Left renal pelvis (tissue), 4 donors: ENCODE measurements at regions not wholly inside any gene's neighbourhood (a gene's known extent, or its start where the extent isn't known, plus 50 kb on each side); places are given as distances from the start of the nearest gene placed in this dataset.

Experiments
- DNase-seq, 4 donors: peaks; one replicate each; pipeline ENCODE4 v3.0.0-alpha.2; 2013; ENCODE audit warnings: low read depth in 4 of 4, low spot score in 3 of 4

- DNase-seq, result no peak
These were observed 622.5 kb downstream of the PTPRC start for GRCh38 chr1:199261328-199261727.

GRCh38 chr1:199264283-199264682 lies 625.4 kb downstream of the PTPRC start:
- no peak for DNase-seq

- DNase-seq, result no peak
These were observed 626.1 kb downstream of the PTPRC start for GRCh38 chr1:199264911-199265310.

- no peak for DNase-seq
These were observed 626.5 kb downstream of the PTPRC start for GRCh38 chr1:199265319-199265718.

DNA sequence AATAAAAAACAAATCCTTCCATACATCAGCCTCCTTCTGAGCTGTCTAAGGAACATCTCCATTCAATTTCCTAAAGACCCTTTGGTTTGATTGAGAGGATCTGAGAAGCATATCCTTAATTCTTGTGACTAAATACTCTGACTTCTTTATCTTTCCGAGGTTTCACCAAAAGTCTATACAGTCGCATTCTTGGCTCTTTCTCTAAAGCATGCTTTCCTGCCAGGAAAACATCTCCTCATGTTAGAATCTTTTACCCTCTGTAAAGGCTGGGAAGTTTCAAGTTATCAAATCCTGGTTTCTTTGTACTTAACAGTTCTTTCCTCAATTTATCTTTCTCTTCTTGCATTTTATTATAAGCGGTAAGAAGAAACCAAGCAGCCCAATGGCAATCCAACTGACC lies 630.4 kb downstream of the PTPRC start:
- DNase-seq, result no peak

DNA sequence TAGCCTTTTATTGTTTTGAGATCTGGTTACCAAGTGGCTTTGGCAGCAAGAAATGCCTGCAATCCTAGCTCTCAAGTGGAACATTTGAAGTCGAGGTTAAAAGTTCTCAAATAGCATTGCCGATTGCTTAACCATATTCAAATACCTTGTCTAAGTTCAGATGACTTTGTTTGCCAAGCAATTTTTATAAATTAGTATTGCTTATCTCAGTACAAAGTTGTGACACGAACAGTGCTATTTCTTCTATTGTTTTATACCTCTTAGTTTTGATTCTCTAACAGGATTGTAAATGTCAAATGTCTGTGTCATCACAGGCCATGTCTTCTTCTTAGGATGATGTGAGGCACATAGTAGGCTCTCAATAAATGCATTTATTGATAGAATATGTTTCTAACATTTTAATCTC lies 633.3 kb downstream of the PTPRC start:
- DNase-seq, result no peak

DNA sequence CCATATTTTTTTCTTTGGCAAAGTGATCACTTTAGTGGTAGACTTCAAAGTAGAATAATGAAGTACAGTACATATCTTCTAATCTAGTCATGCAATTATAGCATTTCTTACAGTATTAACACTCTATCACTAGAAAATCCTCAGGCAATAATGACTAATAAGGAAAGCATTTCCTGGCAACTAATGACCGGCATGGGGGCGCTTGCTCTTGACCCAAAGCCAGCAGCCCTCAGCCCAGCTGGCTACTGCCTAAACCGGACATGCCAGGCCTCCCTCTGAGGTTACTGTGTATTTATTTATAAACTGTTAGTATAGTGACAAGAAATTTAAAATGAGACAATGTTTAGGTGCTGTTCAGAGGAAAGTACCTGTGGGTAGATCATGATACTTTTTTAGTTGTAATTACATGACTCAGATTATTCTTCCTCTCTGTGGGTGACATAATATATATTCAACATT lies 633.8 kb downstream of the PTPRC start:
- no peak for DNase-seq

DNA sequence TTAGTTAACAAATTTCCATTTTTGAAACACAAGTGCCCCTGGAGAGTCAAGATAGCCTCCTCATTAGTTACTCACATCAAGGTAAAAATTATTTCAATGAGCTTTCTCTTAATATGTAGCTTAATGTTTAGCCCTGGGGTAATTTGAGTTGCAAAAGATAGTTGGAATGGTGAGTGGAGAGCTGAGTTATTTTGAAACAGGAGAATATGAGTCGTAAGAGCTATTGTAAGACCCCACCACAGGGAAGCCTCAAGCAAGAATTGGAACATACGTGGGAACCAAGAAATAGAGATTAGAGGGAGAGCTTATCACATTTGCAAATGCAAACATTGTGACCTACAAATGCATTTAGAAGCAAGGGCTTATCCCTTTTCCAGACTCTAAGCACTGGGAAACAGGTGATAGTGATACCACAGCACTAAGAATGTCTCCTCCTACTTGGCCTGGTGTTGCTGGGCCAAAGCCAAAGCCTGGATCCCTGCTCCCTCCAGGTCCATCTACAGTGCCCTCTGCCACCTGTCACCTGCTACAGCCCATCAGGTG lies 635.1 kb downstream of the PTPRC start:
- no peak for DNase-seq

DNA sequence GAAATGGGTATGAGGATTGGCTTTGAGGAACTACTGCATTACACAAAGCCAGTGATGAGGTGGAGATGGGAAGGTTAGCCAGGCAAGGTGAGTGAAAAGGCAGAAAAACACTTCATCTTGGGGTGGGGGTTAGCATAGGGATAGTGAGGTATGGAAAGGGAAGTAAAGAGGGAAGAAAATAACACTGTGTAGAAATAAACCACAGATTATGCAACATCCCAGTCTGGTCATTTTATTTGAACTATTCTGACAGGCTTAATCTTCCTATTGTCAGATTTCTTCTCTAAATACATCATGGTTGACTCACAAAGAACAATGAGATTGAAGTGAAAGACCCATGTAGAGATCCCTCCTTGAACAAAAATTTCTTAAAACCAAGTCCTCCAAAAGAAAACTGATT lies 640.2 kb downstream of the PTPRC start:
- DNase-seq, result no peak

DNA sequence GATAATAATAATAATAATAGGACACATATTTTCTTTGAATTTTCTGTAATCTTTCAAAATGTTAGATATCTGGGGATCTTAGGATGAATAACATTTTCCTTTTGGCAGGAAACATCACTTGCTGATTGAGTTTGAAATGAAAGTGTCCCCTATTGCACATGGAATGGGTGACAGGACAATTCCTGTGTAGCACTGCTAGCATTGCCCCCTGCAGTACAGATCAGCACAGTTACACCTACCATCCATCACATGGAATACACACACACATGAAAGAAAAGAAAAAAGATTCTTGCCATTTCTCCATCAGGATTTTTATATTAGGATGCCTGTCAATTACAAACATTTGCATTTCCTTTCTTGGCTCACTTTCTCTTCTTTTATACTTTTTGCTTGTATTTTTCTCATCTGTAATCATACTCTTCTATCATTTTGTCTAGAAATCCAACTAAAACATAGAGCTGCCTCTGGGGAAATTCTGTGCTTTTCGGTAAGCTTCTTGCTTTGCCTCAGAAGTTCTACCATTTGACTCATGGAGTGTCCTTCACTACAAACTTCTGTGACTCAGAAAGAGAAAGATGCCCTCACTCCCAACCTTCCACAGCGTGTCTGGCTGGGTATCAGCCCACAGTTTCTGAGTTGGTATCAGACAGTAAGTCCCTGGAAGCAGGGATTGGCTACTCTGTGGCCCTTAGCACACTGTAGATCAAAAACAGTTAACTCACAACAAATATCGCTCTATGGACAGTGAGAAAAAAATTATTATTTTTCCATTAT lies 641.2 kb downstream of the PTPRC start:
- DNase-seq, result no peak

- no peak for DNase-seq
These were observed 644.0 kb downstream of the PTPRC start for GRCh38 chr1:199282751-199283305.

DNA sequence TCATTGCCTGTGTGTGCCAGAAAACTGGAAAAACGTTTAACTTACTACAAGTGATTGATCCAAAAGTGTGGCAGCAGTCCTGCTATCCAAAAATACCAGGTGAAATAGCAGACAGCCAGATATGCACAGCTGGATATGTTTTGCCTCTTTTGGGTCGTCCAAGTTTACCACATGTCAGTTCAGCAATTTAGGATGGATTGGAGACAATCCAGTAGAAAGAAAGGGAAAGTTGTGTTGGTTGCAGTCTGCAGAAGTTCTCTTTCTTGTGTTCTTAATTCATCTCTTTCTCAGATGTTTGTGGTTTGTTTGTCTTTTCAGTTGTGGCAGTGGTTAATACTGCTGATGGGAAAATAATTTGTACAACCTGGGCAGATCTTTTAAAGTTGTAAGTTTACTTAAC lies 645.0 kb downstream of the PTPRC start:
- no peak for DNase-seq

- peak in 3 of 4 donors; percentile 19 to 23 (median 20) for DNase-seq
These were observed 648.4 kb downstream of the PTPRC start for GRCh38 chr1:199287206-199287605.

DNA sequence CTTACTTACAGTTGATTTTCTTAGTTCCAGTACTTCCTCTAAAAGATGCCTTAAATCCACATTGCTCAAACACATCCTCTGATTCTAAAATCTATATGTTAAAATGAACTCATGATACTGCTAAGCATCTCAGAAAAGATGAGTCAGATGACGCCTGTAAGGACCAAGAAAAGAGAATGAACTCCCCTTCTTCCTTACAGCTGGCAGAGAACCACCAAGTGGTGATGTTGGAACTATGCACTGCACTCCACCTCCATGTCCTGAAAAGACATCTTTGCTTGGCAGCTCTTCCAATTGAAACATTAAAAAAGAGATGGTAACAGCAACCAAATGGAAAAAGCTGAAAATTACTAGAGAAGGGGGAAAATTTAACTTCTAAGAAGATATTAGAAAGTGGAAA lies 648.8 kb downstream of the PTPRC start:
- no peak for DNase-seq

- no peak for DNase-seq
These were observed 651.3 kb downstream of the PTPRC start for GRCh38 chr1:199290186-199290585.

DNA sequence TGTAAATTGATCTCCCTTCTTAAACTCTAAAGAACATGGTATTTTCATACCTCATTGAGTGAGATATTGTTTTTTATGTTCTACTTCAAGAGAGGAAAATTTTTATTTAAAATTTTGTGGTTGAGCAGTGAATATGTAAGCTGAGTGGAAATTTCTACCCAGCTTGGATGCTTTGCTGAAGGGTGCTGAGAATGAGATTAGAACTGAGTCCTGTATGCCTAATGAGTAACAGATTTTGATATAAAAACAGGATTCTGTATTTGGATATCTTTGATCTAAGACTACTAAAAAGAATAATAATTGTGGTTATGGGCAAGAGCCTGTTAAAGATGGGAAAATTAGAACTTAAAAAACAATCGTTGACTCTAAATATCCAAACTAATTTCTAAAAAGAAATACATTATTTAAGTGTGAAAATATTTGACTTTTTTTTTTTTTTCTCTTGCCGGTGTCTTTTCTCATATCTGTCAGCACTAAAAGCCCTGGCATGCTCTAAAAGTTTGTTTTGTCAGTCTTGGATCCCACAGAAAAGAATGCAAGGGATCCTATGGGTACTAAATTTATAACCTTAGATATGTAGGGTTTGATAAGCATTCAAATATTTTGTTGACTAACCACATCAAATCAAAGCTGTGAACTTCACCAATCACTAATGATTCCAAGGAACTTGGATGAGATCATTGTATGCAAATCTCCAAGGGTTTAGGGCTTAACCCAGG lies 652.3 kb downstream of the PTPRC start:
- DNase-seq, result no peak

DNA sequence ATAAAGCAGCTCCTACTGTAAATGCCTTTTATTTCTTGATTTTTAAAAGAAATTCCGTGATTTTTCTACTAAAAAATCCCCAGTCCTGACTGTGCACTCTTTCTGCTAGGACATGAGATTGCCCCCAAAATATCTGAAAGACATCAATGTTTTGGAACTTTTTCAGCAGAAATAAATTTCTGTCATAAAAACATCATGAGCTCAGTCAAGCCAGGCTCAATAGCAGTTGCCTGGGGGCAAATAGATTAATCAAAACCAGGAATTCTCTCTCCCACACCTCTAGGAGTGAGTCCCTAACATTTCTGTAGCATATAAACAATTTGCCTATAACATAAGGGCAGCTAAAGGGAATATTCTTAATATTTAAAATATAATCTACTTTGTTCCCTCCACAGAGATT lies 654.1 kb downstream of the PTPRC start:
- no peak for DNase-seq

- no peak for DNase-seq
These were observed 656.3 kb downstream of the PTPRC start for GRCh38 chr1:199295107-199295506.

DNA sequence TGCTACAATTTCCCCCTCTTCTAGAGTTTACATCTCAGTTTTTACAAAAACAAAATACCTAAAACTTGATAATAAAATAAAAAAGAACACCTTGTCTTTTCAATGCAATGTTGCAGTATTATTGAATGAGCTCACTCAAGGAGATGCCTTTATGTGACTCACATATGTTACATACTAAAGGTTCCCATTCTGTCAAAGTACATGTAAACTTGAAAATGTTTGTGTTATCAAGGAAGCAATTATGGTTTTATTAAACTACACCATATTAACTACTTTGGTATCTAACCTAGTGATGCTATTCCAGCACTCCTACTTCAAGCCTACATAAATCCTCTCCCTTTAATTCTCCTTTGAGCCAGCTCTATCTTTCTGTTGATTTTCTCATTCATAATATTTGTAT lies 658.3 kb downstream of the PTPRC start:
- no peak for DNase-seq

DNA sequence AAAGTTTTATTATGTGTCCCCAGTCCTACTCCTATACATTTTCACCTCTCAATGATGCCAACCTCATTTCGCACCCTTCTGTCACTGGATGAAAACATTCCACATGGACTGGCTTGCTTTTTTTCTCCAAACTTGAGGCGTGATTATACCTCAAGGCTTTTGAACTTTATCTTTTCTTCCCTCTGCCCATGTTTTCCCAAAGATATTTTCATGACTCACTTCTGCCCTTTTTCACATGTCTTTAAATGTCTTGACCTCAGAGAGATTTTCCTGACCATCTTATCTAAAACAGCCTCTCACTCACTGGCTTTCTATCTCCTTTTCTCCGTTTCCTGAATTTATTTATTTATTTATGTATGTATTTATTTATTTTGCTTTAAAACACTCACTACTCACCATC lies 659.0 kb downstream of the PTPRC start:
- no peak for DNase-seq

DNA sequence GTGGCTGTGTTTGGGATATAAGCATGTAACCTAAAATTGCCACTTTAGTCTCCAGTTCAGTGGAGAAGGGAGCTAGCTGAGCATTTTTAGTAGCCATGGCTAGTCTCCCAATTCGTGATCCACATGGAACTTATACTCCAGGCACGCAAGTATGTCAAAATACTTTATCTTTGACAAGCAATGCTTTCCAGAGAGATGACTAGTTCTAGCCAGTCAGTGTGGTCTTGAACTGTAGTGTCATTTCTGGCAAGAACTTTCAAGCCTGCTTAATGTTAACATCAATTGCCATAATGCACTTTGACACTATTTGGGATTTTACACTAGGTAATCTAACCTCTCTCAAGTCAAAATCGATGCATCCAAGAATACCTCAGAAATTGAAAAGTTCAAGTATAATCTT lies 660.0 kb downstream of the PTPRC start:
- no peak for DNase-seq
